Endodermal cell (in vitro differentiated cells): ENCODE measurements at regions not wholly inside any gene's neighbourhood (a gene's known extent, or its start where the extent isn't known, plus 50 kb on each side); places are given as distances from the start of the nearest gene placed in this dataset.

Experiments
- DNase-seq: peaks from one replicate; pipeline ENCODE4 v3.0.0-alpha.2; 2017
- H3K27ac ChIP-seq: 2 replicates; pipeline ENCODE4 v1.5.1; 2013; ENCODE audit warnings: mild to moderate bottlenecking, low read depth, low read length, moderate library complexity
- H3K27me3 ChIP-seq: 2 replicates; pipeline ENCODE4 v1.6.1; 2013; ENCODE audit warnings: mild to moderate bottlenecking, low read length, moderate library complexity; ENCODE audit not compliant: insufficient read depth, control insufficient read depth, poor library complexity, severe bottlenecking
- H3K36me3 ChIP-seq: 2 replicates; pipeline ENCODE4 v1.7.0; 2013; ENCODE audit warnings: mild to moderate bottlenecking, low read length, moderate library complexity; ENCODE audit not compliant: control insufficient read depth, insufficient read depth
- H3K4me1 ChIP-seq: one replicate; pipeline ENCODE4 v1.7.0; 2013; ENCODE audit warnings: low read length; ENCODE audit not compliant: control insufficient read depth, insufficient read depth
- H3K4me3 ChIP-seq: 2 replicates; pipeline ENCODE4 v1.5.1; 2013; ENCODE audit warnings: mild to moderate bottlenecking, low read length, moderate library complexity
- H3K9ac ChIP-seq: 2 replicates; pipeline ENCODE4 v1.6.1; 2013; ENCODE audit warnings: mild to moderate bottlenecking, low read length, moderate library complexity; ENCODE audit not compliant: poor library complexity, severe bottlenecking; ENCODE audit errors: extremely low read depth
- H3K9me3 ChIP-seq: 2 replicates; pipeline ENCODE4 v1.6.1; 2013; ENCODE audit warnings: mild to moderate bottlenecking, low read length, moderate library complexity; ENCODE audit not compliant: control insufficient read depth
- H3K27ac Mint-ChIP-seq: 2 replicates; pipeline ENCODE4 v1.8.0; 2020; ENCODE audit warnings: mixed read lengths
- H3K27me3 Mint-ChIP-seq: 2 replicates; pipeline ENCODE4 v1.8.0; 2021; ENCODE audit warnings: mild to moderate bottlenecking, mixed read lengths; ENCODE audit not compliant: insufficient read depth
- H3K36me3 Mint-ChIP-seq: 2 replicates; pipeline ENCODE4 v1.8.0; 2020; ENCODE audit warnings: low read depth, mixed read lengths
- H3K4me1 Mint-ChIP-seq: 2 replicates; pipeline ENCODE4 v1.8.0; 2020; ENCODE audit warnings: mixed read lengths
- H3K4me3 Mint-ChIP-seq: 2 replicates; pipeline ENCODE4 v1.8.0; 2020; ENCODE audit warnings: mild to moderate bottlenecking, moderate library complexity, mixed read lengths
- H3K9me3 Mint-ChIP-seq: 2 replicates; pipeline ENCODE4 v1.8.0; 2020; ENCODE audit warnings: mild to moderate bottlenecking, mixed read lengths
- CTCF ChIP-seq: fragments of 200-600 bp; sonication (generic); conservative IDR thresholded peaks from 2 replicates; pipeline ENCODE4 v1.5.0; 2021; ENCODE audit warnings: antibody characterized with exemption, mild to moderate bottlenecking
- WGBS, 2 experiments: methylation state at CpG; one replicate each; pipeline versions ENCODE4 v1.1.5 to v1.1.7; 2013; ENCODE audit warnings: missing lambda C conversion rate in 2 of 2, mixed read lengths in 1 of 2; ENCODE audit not compliant: insufficient coverage in 1 of 2, insufficient read length in 1 of 2; 5-methylcytosine and 5-hydroxymethylcytosine counted together

GRCh38 chr17:5714993-5715392 lies 130.7 kb upstream of the NLRP1 start:
- H3K9me3 ChIP-seq = peaks cover 2% of the 10 kb centered on the region
- no peaks in the 10 kb centered on the region for H3K36me3 ChIP-seq
- WGBS, 2 experiments = 97 to 99% methylated on average over 9 of the region's 9 CpGs
- H3K9ac ChIP-seq = no peak overlapping the region
- Mint-ChIP-seq H3K27ac (no peak overlapping the region), H3K4me1 (peaks cover 41% of the 10 kb centered on the region), H3K9me3 (peaks cover 10% of the 10 kb centered on the region), H3K4me3 (no peak overlapping the region), H3K36me3 (no peaks in the 10 kb centered on the region), H3K27me3 (peaks cover 13% of the 10 kb centered on the region)
- peaks cover 11% of the 10 kb centered on the region for H3K4me1 ChIP-seq
- TF ChIP-seq CTCF = no peak
- H3K27me3 ChIP-seq = no peaks in the 10 kb centered on the region
- H3K4me3 ChIP-seq = no peak overlapping the region
- no peak for DNase-seq
- no peak overlapping the region for H3K27ac ChIP-seq

GRCh38 chr17:5715478-5715877 lies 131.2 kb upstream of the NLRP1 start:
- Mint-ChIP-seq H3K4me3 (no peak overlapping the region), H3K27ac (no peak overlapping the region), H3K36me3 (no peaks in the 10 kb centered on the region), H3K4me1 (peaks cover 36% of the 10 kb centered on the region), H3K27me3 (peaks cover 13% of the 10 kb centered on the region), H3K9me3 (peaks cover 7% of the 10 kb centered on the region)
- H3K27ac ChIP-seq = no peak overlapping the region
- DNase-seq = no peak
- no peak overlapping the region for H3K4me3 ChIP-seq
- no peaks in the 10 kb centered on the region for H3K27me3 ChIP-seq
- TF ChIP-seq CTCF = no peak
- peaks cover 11% of the 10 kb centered on the region for H3K4me1 ChIP-seq
- H3K9me3 ChIP-seq = no peaks in the 10 kb centered on the region
- H3K9ac ChIP-seq = no peak overlapping the region
- 97 to 98% methylated on average over 8 of the region's 8 CpGs for WGBS, 2 experiments
- no peaks in the 10 kb centered on the region for H3K36me3 ChIP-seq

- no peak overlapping the region for H3K9ac ChIP-seq
- no peaks in the 10 kb centered on the region for H3K9me3 ChIP-seq
- no peak overlapping the region for H3K4me3 Mint-ChIP-seq
- H3K27ac Mint-ChIP-seq = no peak overlapping the region
- H3K9me3 Mint-ChIP-seq = peaks cover 21% of the 10 kb centered on the region
- peaks cover 10% of the 10 kb centered on the region for H3K4me1 Mint-ChIP-seq
- no peak overlapping the region for H3K4me3 ChIP-seq
- peaks cover 4% of the 10 kb centered on the region for H3K4me1 ChIP-seq
- 56 to 79% methylated on average over 4 of the region's 4 CpGs for WGBS, 2 experiments
- H3K27me3 Mint-ChIP-seq = peaks cover 12% of the 10 kb centered on the region
- no peak overlapping the region for H3K27ac ChIP-seq
- no peaks in the 10 kb centered on the region for H3K36me3 ChIP-seq
- no peak for DNase-seq
- TF ChIP-seq CTCF = no peak
- no peaks in the 10 kb centered on the region for H3K27me3 ChIP-seq
- no peaks in the 10 kb centered on the region for H3K36me3 Mint-ChIP-seq
Measured at GRCh38 chr17:5718726-5719125, 134.4 kb upstream of the NLRP1 start.
